H1 (cell line): ENCODE measurements at regions not wholly inside any gene's neighbourhood (a gene's known extent, or its start where the extent isn't known, plus 50 kb on each side); places are given as distances from the start of the nearest gene placed in this dataset.

ENCODE experiments used
- BRCA1 ChIP-seq: IDR thresholded peaks from 2 replicates; pipeline ENCODE4 v1.6.1; 2012; ENCODE audit warnings: low read depth, low read length, improper control_type of control experiment
- CBX5 ChIP-seq: fragments of 300-800, 300-1000 bp; sonication (generic); IDR thresholded peaks from 2 replicates; pipeline ENCODE4 v1.7.1; 2016; ENCODE audit warnings: antibody characterized with exemption, low read length, low read depth
- KDM1A ChIP-seq: fragments of 200-600, 300-600 bp; sonication (generic); IDR thresholded peaks from 2 replicates; pipeline ENCODE4 v1.7.1; 2016; ENCODE audit warnings: mild to moderate bottlenecking, low read length, borderline replicate concordance
- POLR2AphosphoS5 ChIP-seq: IDR thresholded peaks from 2 replicates; pipeline ENCODE4 v1.6.1; 2011; ENCODE audit warnings: low read depth, low read length
- RXRA ChIP-seq: IDR thresholded peaks from 2 replicates; pipeline ENCODE4 v1.6.1; 2011; ENCODE audit warnings: low read depth, mild to moderate bottlenecking, low read length, moderate library complexity; ENCODE audit not compliant: insufficient read depth
- SIN3A ChIP-seq, 2 experiments: IDR thresholded peaks in 1 of 2; conservative IDR thresholded peaks in 1 of 2; 2 replicates each; pipeline ENCODE4 v1.6.1; 2011 to 2012; ENCODE audit warnings: low read length in 2 of 2, improper control_type of control experiment in 1 of 2, low read depth in 1 of 2, mild to moderate bottlenecking in 1 of 2
- SP1 ChIP-seq: IDR thresholded peaks from 2 replicates; pipeline ENCODE4 v1.6.1; 2011; ENCODE audit warnings: low read depth, low read length
- SP4 ChIP-seq: IDR thresholded peaks from 2 replicates; pipeline ENCODE4 v1.6.1; 2012; ENCODE audit warnings: low read length, inconsistent platforms
- TBP ChIP-seq: IDR thresholded peaks from 2 replicates; pipeline ENCODE4 v1.6.1; 2011; ENCODE audit warnings: low read depth, low read length, improper control_type of control experiment
- TF ChIP-seq, protein P1 (sequence below): fragments of 300-600 bp; sonication (generic); IDR thresholded peaks from 2 replicates; pipeline ENCODE4 v1.7.1; 2012; ENCODE audit warnings: low read length, moderate library complexity, mild to moderate bottlenecking, inconsistent platforms; ENCODE audit not compliant: insufficient replicate concordance
- TF ChIP-seq, protein P2 (sequence below): IDR thresholded peaks from 2 replicates; pipeline ENCODE4 v1.6.1; 2012; ENCODE audit warnings: low read length, inconsistent platforms

DNA sequence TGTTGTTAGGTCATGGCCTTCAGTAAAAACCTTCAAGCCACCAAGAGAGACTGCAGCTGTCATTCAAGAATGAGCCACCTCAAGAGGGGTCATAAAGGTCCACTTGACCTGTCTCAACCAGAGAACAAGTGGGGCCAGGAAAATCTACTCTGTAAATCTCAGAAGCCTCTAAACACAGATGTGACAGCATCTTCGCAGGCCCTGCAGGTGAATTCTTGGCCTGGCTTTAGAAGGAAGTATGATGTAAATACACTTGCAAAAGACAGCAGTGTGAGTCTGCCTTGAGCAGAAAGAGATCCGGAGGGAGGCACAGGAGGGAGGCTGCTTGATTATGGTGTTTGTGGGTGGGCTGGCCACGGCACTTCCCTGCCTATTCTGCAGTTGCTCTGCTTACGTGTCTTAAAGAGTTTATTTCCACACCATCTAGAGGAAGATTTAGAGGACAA, 1082.9 kb downstream of the UQCRFS1 start (continued):
- TF ChIP-seq, protein P1, sequence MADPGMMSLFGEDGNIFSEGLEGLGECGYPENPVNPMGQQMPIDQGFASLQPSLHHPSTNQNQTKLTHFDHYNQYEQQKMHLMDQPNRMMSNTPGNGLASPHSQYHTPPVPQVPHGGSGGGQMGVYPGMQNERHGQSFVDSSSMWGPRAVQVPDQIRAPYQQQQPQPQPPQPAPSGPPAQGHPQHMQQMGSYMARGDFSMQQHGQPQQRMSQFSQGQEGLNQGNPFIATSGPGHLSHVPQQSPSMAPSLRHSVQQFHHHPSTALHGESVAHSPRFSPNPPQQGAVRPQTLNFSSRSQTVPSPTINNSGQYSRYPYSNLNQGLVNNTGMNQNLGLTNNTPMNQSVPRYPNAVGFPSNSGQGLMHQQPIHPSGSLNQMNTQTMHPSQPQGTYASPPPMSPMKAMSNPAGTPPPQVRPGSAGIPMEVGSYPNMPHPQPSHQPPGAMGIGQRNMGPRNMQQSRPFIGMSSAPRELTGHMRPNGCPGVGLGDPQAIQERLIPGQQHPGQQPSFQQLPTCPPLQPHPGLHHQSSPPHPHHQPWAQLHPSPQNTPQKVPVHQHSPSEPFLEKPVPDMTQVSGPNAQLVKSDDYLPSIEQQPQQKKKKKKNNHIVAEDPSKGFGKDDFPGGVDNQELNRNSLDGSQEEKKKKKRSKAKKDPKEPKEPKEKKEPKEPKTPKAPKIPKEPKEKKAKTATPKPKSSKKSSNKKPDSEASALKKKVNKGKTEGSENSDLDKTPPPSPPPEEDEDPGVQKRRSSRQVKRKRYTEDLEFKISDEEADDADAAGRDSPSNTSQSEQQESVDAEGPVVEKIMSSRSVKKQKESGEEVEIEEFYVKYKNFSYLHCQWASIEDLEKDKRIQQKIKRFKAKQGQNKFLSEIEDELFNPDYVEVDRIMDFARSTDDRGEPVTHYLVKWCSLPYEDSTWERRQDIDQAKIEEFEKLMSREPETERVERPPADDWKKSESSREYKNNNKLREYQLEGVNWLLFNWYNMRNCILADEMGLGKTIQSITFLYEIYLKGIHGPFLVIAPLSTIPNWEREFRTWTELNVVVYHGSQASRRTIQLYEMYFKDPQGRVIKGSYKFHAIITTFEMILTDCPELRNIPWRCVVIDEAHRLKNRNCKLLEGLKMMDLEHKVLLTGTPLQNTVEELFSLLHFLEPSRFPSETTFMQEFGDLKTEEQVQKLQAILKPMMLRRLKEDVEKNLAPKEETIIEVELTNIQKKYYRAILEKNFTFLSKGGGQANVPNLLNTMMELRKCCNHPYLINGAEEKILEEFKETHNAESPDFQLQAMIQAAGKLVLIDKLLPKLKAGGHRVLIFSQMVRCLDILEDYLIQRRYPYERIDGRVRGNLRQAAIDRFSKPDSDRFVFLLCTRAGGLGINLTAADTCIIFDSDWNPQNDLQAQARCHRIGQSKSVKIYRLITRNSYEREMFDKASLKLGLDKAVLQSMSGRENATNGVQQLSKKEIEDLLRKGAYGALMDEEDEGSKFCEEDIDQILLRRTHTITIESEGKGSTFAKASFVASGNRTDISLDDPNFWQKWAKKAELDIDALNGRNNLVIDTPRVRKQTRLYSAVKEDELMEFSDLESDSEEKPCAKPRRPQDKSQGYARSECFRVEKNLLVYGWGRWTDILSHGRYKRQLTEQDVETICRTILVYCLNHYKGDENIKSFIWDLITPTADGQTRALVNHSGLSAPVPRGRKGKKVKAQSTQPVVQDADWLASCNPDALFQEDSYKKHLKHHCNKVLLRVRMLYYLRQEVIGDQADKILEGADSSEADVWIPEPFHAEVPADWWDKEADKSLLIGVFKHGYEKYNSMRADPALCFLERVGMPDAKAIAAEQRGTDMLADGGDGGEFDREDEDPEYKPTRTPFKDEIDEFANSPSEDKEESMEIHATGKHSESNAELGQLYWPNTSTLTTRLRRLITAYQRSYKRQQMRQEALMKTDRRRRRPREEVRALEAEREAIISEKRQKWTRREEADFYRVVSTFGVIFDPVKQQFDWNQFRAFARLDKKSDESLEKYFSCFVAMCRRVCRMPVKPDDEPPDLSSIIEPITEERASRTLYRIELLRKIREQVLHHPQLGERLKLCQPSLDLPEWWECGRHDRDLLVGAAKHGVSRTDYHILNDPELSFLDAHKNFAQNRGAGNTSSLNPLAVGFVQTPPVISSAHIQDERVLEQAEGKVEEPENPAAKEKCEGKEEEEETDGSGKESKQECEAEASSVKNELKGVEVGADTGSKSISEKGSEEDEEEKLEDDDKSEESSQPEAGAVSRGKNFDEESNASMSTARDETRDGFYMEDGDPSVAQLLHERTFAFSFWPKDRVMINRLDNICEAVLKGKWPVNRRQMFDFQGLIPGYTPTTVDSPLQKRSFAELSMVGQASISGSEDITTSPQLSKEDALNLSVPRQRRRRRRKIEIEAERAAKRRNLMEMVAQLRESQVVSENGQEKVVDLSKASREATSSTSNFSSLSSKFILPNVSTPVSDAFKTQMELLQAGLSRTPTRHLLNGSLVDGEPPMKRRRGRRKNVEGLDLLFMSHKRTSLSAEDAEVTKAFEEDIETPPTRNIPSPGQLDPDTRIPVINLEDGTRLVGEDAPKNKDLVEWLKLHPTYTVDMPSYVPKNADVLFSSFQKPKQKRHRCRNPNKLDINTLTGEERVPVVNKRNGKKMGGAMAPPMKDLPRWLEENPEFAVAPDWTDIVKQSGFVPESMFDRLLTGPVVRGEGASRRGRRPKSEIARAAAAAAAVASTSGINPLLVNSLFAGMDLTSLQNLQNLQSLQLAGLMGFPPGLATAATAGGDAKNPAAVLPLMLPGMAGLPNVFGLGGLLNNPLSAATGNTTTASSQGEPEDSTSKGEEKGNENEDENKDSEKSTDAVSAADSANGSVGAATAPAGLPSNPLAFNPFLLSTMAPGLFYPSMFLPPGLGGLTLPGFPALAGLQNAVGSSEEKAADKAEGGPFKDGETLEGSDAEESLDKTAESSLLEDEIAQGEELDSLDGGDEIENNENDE, result no peak
- TF ChIP-seq SIN3A (conservative IDR thresholded peaks at IDR 0.05 in 1 of 2, IDR thresholded peaks at IDR 0.05 in 1 of 2; ENCODE audit: low read depth in 1 of 2, low read length in 2 of 2) (no peak), SP4 (no peak), CBX5 (no peak), BRCA1 (no peak), RXRA (no peak), KDM1A (no peak), POLR2AphosphoS5 (no peak), TBP (no peak), SP1 (no peak)
- TF ChIP-seq, protein P2, sequence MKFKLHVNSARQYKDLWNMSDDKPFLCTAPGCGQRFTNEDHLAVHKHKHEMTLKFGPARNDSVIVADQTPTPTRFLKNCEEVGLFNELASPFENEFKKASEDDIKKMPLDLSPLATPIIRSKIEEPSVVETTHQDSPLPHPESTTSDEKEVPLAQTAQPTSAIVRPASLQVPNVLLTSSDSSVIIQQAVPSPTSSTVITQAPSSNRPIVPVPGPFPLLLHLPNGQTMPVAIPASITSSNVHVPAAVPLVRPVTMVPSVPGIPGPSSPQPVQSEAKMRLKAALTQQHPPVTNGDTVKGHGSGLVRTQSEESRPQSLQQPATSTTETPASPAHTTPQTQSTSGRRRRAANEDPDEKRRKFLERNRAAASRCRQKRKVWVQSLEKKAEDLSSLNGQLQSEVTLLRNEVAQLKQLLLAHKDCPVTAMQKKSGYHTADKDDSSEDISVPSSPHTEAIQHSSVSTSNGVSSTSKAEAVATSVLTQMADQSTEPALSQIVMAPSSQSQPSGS, result no peak
